ENCODE measurements at regions not wholly inside any gene's neighbourhood (a gene's known extent, or its start where the extent isn't known, plus 50 kb on each side); places are given as distances from the start of the nearest gene placed in this dataset.

GRCh38 chr4:96654045-96654444 is 814.2 kb downstream of the PDHA2 start:
- H3K4me3 Mint-ChIP-seq = no peak overlapping the region
- no peak for TF ChIP-seq CTCF (IDR thresholded peaks at IDR 0.05; ENCODE audit: unreplicated experiment in 3 of 3)
- H3K4me1 Mint-ChIP-seq = no peaks in the 10 kb centered on the region
- H3K36me3 Mint-ChIP-seq (ENCODE audit: low read depth) = no peaks in the 10 kb centered on the region
- no peak overlapping the region for H3K27ac Mint-ChIP-seq
- H3K27me3 Mint-ChIP-seq (ENCODE audit: low read depth) = no peaks in the 10 kb centered on the region
- no peaks in the 10 kb centered on the region for H3K9me3 Mint-ChIP-seq

- Mint-ChIP-seq H3K36me3 (ENCODE audit: low read depth) (no peaks in the 10 kb centered on the region), H3K4me1 (no peaks in the 10 kb centered on the region), H3K27me3 (ENCODE audit: low read depth) (peaks cover 4% of the 10 kb centered on the region), H3K9me3 (no peaks in the 10 kb centered on the region), H3K27ac (no peak overlapping the region), H3K4me3 (no peak overlapping the region)
- TF ChIP-seq CTCF (IDR thresholded peaks at IDR 0.05; ENCODE audit: unreplicated experiment in 3 of 3) = no peak
Measured at GRCh38 chr4:96670381-96670780, 830.5 kb downstream of the PDHA2 start.

- no peak for TF ChIP-seq CTCF (IDR thresholded peaks at IDR 0.05; ENCODE audit: unreplicated experiment in 3 of 3)
- no peaks in the 10 kb centered on the region for H3K4me1 Mint-ChIP-seq
- H3K4me3 Mint-ChIP-seq = no peak overlapping the region
- no peaks in the 10 kb centered on the region for H3K36me3 Mint-ChIP-seq (ENCODE audit: low read depth)
- peaks cover 4% of the 10 kb centered on the region for H3K27me3 Mint-ChIP-seq (ENCODE audit: low read depth)
- H3K27ac Mint-ChIP-seq = peak overlapping the region in 1 of 3 experiments; percentile 25
- H3K9me3 Mint-ChIP-seq = peaks cover 3% of the 10 kb centered on the region
Measured at GRCh38 chr4:96675416-96675815, 835.5 kb downstream of the PDHA2 start.

GRCh38 chr4:96675896-96676295 is 836.0 kb downstream of the PDHA2 start:
- Mint-ChIP-seq H3K27ac (peak overlapping the region in 1 of 3 experiments; percentile 25), H3K4me3 (no peak overlapping the region), H3K36me3 (ENCODE audit: low read depth) (no peaks in the 10 kb centered on the region), H3K27me3 (ENCODE audit: low read depth) (peaks cover 4% of the 10 kb centered on the region), H3K9me3 (peaks cover 3% of the 10 kb centered on the region), H3K4me1 (no peaks in the 10 kb centered on the region)
- no peak for TF ChIP-seq CTCF (IDR thresholded peaks at IDR 0.05; ENCODE audit: unreplicated experiment in 3 of 3)

GRCh38 chr4:96676754-96677435 is 837.0 kb downstream of the PDHA2 start:
- H3K27me3 Mint-ChIP-seq (ENCODE audit: low read depth) = peaks cover 4% of the 10 kb centered on the region
- no peak overlapping the region for H3K27ac Mint-ChIP-seq
- peaks cover 3% of the 10 kb centered on the region for H3K9me3 Mint-ChIP-seq
- no peak for TF ChIP-seq CTCF (IDR thresholded peaks at IDR 0.05; ENCODE audit: unreplicated experiment in 3 of 3)
- H3K36me3 Mint-ChIP-seq (ENCODE audit: low read depth) = no peaks in the 10 kb centered on the region
- no peaks in the 10 kb centered on the region for H3K4me1 Mint-ChIP-seq
- no peak overlapping the region for H3K4me3 Mint-ChIP-seq

- Mint-ChIP-seq H3K4me3 (no peak overlapping the region), H3K27me3 (ENCODE audit: low read depth) (peaks cover 4% of the 10 kb centered on the region), H3K36me3 (ENCODE audit: low read depth) (no peaks in the 10 kb centered on the region), H3K4me1 (no peaks in the 10 kb centered on the region), H3K9me3 (peaks cover 3% of the 10 kb centered on the region), H3K27ac (no peak overlapping the region)
- TF ChIP-seq CTCF (IDR thresholded peaks at IDR 0.05; ENCODE audit: unreplicated experiment in 3 of 3) = no peak
Measured at GRCh38 chr4:96677499-96677898, 837.6 kb downstream of the PDHA2 start.
